OCI-M1 (cell line): ENCODE measurements at regions not wholly inside any gene's neighbourhood (a gene's known extent, or its start where the extent isn't known, plus 50 kb on each side); places are given as distances from the start of the nearest gene placed in this dataset.

Experiments
- DNase-seq: peaks from one replicate; lab custom pipeline; 2025; lab: John Stamatoyannopoulos, UW

DNA sequence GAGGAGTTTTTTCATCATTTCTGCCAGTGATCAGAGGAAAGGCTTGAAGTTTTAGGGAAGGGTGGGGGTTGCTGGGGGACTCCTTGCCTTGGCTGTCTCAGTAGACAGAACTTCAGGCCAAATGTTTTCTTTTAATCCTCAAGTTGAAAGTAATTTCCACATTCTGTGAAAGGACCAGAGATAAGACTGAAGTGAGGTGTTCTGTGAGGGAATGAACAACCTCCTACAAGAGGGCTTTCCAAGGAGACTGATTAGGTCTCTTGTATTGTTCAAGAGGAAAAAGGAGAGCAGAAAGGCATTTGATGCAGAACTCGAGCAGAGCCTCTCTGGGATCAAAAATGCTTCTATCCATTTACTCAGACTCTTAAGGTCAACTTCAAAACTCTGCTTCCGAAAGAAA lies 282.1 kb upstream of the ATP10B start:
- no peak for DNase-seq

DNA sequence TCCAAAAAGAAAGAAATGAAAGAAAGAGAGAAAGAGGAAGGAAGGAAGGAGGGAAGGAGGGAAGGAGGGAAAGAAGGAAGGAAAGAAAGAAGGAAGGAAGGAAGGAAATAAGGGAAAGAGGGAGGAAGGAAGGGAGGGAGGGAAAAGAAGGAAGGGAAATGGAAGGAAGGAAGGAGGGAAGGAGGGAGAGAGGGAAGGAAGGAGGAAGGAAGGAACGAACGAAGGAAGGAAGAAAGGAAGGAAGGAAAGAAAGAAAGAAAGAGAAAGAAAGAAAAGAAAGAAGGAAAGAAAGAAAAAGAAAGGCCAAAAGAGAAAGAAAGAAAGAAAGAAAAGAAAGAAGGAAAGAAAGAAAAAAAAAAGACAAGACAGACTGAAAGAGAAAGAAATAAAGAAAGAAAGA lies 263.9 kb upstream of the ATP10B start:
- no peak for DNase-seq

DNA sequence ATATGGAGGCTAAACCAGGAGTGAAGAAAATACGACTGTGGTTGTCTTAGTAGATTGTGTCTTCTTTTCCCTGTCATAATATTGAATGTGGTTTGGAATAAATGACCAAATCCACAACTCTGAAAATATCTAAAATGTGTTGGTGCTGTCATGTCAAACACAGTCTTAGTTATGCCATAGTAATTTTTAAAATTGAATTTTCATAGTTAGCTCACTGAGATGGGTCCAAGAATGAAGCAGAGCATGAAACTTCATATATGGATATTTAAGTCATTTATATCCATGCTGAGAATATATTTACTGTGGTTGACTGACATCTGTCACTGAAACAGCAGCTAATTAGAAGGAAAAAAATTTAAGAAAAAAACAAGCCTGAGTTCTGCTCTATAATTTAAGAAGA lies 260.4 kb upstream of the ATP10B start:
- no peak for DNase-seq

DNA sequence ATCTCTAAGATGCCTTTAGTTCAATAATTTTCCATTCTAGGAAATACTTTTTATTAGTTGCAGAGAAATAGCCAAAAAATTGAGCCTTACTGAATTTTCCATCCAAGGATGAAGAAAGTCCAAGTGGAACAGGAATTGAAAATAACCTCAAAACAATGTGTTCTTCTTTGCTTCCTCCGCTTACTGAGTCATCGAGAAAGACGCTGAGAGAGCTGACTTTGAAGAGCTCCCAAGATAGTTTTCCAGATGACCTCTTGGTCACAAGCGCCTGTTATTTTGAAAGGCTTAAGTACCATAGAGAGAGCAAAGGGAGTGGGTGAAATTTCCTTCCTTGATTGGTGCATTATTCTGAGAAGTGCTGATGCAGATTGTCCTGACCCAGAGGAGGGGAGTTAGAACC lies 253.5 kb upstream of the ATP10B start:
- no peak for DNase-seq

DNA sequence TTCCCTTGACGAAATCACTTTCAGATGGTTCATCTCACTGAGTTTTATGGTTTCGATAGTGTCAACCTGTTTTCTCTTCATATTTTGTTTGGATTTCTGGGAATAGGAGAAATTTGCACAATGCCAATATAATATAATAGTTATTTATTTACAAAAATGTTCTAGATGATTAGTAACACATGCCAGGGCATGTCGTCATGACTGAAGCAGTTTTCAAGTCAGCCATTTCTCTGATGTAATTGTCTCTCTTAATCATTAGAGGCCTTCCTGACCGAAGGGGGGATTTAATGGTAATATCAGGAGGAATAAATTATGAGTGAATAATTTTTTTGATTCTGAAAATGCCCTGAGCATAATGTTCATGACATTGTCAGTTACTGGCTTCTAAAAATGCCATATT lies 246.5 kb upstream of the ATP10B start:
- no peak for DNase-seq

DNA sequence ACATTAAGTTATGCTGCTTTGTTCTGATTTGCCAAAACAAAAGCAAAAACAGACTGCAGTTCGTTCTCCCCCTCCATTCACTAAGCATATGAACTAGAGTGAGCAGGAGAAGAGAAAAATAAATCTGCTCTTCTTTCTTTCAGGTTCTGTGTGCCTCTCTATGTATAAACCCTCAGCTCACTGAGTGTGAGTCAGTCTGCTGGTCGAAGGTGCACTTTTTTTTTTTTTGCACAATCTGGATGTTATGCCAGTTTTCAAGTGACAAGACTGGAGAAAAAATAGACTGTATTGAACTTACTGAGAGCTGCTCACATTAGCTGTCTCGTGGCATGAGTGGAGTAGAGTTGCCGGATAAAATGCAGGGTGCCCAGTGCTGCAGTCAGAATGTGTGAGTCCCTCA lies 244.6 kb upstream of the ATP10B start:
- DNase-seq: no peak

DNA sequence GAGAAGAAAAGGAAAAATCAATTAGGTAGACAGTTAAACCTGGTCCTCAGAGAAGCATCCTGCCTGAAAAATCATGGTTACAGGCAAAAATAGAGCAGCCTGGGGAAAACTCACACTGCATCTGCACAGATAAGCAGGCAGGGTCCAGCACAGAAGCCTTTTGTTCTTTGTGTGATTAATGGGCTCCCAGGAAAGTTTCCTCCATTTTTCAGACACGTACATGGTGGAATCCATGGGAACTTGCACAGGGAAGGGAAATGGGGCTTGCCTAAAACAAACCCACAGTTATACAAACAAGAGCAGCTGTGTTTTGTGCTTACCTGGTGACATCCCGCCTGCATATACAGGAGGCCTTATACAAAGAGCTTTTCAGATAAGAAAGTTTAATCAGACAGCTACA lies 243.9 kb upstream of the ATP10B start:
- DNase-seq: no peak

DNA sequence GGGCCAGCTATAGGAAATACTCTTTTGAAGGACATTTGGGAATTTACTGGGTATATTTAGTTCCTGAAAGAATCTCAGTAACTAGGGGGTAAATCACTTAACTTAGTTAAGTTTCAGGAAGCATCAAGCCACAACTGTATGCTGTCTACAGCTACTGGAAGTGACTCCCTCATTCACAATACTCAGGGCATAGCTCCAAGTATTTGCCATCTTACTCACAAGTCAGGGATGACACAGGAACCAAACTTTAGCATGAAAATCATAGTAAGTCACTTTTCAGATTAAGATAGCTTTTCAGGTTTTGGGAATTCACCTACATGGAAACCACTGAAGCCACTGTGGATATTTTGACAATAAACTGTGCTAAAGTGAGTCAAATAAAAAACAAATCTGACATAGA lies 242.4 kb upstream of the ATP10B start:
- DNase-seq: no peak

DNA sequence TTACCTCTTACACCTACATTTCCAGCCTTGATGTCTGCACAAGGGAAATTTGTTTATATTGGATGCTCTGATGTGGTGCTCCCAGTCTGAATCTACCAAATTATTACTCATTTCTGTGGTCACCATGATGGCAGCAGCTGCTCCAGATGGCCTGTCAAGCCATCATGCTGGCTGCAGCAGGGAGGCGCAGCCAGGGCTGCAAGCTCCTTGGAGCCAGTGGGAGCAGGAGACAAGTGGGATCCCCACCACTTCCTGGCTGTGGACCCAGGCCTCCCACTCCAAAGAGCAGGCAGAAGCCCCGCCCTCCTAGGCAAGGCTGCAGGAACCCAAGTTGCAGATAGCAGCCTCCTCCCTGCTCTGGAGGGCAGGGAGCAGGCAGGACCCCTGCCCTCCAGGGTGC lies 241.1 kb upstream of the ATP10B start:
- DNase-seq: no peak

DNA sequence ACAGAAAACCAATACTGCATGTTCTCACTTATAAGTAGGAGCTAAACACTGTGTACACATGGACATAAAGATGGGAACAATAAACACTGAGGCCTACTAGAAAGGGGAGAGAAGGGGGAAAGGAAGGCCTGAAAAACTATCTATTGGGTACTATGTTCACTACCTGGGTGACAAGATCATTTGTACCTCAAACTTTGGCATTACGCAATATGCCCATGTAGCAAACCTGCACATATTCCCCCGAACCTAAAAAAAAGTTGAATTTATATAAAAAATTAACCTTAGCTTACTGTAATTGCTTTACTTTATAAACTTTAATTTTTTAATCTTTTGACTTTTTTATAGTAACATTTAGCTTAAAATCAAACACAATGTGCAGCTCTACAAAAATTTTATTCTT lies 237.6 kb upstream of the ATP10B start:
- no peak for DNase-seq

DNA sequence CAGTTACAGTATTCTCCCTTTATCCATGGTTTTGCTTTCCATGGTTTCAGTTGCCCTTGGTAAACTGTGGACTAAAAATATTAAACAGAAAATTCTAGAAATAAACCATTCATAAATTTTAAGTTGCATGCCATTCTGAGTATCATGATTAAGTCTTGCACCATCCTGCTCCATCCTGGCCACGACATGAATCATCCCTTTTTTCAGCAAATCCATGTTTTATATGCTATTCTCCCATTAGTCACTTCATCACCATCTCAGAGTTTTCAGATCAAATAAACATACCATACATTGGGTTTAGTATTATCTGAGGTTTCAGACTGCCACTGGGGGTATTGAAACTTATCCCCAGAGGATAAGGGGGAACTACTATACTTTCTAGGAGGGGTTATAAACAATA lies 234.4 kb upstream of the ATP10B start:
- no peak for DNase-seq

DNA sequence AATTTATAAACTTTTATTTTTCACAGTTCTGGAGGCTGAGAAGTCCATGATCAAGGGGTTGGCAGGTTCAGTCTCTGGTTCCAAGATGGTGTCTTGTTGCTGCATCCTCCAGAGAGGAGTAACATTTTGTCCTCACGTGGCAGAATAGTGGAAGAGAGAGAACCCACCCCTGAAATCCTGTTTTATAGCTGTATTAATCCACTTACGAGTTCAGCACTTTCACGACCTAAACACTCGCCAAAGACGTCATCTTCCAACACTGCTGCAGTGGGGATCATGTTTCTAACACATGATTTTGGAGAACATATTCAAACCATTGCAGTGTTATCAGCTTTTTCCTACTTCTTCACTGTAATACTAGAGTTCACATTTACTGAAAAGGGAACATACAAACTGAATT lies 233.0 kb upstream of the ATP10B start:
- DNase-seq: peak; percentile 22

DNA sequence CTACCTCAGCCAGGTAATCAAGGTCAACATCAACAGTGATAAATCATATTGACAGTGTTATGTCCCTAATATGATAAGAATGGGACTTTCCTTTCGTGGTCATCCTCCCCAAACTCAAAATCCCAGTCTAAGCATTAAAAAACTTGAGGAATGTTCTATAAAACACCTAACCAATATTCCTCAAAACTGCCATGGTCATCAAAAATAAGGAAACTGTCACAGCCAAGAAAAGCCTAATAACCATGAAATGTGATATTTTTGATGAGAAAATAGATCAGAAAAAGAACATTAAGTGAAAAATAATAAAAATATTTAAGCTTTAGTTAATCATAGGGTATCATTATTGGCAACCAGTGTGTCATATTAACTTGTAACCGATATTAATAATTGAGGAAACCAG lies 232.1 kb upstream of the ATP10B start:
- no peak for DNase-seq

DNA sequence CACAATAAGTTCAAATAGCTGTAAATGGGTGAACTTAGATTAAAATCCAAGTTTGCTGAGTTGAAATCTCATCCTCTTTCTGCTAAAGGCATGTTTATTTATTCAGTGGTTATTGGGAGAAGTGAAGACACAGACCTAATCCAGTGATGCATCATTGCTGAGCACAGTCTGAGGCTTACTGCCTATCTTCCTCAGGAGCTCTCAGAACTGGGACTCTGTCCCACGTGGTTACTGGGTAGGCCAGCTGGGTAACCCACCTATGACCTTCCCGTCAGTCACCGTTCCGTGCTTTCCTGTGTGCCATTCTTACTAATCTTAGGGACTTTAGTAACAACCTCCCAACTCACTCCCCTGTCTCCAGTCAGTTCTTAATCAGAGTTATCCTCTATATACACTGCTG lies 226.8 kb upstream of the ATP10B start:
- no peak for DNase-seq

DNA sequence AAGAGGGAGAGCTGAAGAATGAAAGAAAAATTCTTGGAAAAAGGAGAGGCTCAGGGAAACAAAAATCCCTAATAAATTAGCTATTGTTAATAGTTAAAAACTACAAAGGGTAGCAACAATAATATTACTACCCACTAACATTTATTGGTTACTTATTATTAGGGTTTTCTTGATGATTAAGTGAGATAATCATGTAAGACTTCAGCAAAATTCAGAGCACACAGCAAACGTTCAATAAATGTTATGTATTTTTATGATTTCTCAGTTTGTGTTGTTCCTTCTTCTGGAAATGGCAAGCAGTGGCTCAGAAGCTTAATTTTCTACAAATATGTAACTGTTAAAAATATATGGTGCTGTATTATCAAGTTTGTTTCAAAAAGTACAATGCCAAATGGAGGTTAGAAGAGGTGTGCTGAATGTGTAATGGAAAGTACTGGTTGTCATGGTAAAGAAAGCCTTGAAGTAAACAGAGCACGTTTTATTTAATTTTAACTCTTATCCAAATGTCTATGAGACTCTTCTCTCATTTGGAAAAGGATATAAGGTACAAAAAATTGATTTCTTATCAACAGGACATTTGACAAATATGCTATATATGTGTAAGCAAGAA lies 226.0 kb upstream of the ATP10B start:
- DNase-seq: no peak

DNA sequence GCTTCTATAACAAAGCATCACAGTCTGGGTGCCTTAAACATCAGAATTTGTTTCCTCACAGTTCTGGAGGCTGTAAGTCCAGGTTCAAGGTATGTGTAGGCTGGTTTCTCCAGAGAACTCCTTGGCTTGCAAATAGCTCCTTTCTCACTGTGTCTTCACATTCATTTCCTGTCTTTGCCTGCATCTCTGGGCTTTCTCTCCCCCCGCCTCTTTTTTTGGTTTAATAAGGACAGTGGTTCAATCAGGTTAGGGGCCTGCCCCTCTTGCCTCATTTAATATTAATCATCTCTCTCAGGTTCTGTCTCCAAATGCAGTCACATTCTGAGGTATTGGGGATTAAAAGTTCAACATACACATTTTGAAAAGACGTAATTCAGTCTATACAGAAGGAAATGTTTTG lies 225.5 kb upstream of the ATP10B start:
- DNase-seq: no peak

DNA sequence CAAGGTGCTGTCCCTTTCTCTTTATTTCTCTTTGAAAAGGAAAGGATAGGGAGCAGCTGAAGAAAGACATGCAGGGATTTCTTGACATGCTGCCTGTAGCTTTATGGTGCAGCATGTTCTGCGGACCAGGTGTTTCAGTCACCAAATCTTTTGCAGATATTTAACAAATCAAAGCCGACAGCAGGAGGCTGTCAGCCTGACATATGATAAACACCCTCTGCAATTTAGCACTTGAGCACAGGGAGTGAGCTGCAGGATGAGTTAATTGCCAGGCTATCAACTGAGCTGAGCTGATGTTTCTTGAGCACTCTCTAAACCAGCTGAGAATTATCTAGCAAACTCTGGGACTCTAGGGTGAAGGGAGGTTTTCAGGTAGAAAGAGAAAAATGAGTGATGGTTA lies 212.8 kb upstream of the ATP10B start:
- DNase-seq: no peak

DNA sequence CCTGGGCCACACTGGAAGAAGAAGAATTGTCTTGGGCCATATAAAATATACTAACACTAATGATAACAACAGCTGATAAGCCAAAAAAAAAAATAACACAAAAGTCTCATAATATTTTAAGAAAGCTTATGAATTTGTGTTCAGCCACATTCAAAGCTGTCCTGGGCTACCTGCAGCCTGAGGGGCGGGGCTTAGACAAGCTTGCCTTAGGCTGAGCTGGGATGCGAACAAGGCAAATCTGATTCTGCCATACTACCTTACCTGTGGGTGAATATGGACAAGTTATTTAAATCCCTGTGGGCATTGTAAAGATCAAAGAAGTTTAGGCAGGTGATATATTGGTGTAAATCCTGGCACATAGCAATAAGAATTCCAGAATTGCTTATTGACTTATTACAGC lies 212.3 kb upstream of the ATP10B start:
- no peak for DNase-seq

DNA sequence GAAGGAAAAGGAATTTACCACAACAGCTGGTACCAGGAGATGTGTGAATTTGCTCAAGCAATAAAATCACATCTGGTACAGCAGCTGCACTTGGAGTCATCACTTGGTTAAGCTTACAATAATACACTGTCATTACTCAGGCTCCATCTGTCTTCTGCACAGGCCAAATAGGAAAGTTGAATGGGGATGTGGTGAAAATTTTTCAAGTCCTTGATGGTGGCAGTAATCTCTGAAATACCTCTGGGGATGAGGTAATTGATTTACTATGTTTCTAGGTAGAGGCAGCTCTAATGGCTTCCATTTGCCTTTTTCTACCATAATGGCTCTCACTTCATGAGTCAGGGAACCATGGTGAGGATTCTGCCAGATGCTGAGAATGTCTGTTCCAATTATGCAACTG lies 206.8 kb upstream of the ATP10B start:
- DNase-seq: no peak

DNA sequence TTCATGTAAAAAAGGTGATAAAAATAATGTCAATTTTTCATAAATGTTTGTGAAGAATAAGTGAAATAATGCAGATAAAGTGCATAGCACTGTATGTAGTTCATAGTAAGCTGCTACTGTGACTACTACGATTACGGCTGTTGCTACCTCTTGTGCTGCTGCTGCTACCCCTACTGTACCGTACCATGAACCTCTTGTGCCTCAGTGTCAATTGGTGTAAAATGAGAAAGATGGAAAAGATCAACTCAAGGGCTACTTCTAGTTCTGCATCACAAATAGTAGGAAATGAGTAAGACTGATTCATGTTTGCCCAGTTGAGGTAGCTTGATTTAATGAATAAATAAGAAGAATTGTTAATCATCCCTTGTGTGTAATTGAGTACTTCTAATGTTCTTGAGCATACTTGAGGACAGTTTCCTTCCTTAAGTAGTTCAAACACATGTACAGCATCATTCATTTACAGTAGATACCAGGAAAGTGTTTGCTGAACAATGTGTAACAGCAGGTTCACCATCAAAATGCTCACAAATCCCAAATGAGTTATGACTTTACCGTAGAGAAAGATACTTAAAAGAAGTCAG lies 200.0 kb upstream of the ATP10B start:
- DNase-seq: no peak

DNA sequence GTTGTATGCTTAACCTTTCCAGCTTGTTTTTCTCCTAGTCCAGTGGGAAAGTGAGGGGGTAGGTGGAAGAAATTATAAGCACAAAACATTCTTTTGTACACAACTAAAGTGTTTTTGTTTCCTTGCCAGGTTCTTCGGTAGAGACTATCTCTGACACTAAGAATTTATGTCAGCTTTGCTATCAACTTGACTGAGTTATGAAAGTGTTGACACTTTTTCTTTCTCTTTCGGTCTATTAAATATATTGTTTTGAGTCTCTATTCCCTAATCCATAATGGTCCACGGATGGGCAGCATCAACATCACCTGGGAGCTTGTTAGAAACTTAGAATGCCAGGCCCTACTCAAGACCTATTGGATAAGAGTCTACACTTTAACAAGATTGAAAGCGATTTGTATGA lies 195.0 kb upstream of the ATP10B start:
- peak; percentile 9 for DNase-seq

DNA sequence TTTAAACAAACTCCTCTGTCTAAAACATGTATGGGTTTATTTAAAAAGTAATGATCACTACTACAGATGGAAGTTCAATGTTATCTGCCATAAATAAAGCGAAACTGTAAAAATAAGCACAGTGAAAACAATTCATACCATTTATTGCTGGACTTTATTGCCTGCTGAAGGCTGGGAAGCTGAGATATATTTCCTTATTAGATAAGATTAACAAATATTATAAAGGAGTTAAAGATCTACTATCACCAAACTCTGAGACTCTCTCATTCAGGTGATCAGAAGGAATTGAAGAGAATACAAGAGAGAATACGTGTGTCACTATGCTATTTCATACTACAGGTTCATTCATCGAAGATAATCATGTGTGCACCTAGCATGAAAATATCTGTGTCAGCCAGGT lies 190.9 kb upstream of the ATP10B start:
- DNase-seq: no peak

DNA sequence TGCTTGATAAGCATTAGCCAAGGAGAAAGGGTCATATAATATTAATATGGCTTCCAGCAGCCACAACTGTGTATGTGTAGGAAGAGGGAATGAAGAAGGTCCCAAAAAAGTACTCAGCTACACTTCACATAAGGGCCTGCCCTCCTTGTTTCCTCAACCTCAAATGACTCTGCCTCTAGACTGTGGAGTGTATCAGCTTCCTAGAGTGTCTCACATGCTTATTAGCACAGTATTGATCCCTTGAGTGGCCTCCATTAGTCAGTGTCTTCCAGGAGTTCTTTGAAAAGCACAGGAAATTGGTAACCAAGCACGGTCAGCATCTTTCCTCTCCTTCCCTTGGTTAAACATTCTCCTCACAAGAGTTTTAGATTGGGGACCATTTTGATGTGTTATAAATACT lies 190.4 kb upstream of the ATP10B start:
- no peak for DNase-seq

DNA sequence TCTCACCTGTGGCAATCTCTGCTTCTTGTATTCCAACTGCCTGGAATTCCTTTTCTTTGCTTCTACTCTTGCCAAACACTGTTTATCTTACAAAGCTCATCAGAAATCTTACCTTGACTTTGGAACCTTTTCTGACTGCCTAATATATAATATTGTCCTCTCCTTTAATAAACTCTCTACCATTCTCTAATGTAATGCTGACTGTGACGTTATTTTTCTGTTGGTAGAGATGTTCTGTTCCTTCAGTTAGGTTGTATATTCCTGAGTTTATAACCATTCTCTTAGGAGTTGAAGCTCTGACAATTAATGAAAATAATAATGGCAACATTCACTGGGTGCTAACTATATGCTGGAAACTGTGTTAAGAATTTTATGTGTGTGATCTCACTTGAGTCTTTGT lies 188.8 kb upstream of the ATP10B start:
- DNase-seq: no peak

DNA sequence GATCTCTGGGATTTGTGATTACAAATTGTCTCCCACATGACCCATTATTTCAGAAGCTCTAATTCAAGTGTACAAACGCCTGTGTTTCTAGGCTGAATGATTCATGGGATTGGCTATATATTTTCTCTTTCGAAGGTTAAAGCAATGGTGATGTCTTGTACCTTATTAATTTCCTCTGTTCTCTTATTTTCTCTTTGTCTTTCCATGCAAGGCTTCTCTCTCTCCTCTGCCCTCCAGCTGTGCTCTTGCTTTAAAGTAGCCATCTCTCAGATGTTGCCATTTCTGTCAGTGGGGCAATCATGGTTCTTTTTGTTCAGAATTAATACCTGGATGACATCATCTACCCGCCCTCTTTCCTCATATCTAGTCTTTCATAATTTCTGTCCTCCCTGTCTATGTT lies 184.3 kb upstream of the ATP10B start:
- no peak for DNase-seq
